Peyer's patch (tissue), 4 donors: ENCODE measurements at regions not wholly inside any gene's neighbourhood (a gene's known extent, or its start where the extent isn't known, plus 50 kb on each side); places are given as distances from the start of the nearest gene placed in this dataset.
"Not testable (repeated sequence)": the region's sequence is repeated elsewhere in the genome, so short reads cannot be mapped to it uniquely, and the experiment has no call there.

Experiments
- POLR2A ChIP-seq, 2 donors: fragments of 450-650 bp; IDR thresholded peaks; one replicate each; pipeline ENCODE4 v1.5.1; 2017; ENCODE audit warnings: antibody characterized with exemption in 2 of 2, mild to moderate bottlenecking in 2 of 2, moderate library complexity in 2 of 2
- TF ChIP-seq, protein P1 (sequence below), 6 experiments: fragments of 450-650 bp in 4 of 6; fragments of 200-600 bp in 2 of 6; sonication (generic) in 1 of 6; IDR thresholded peaks; one replicate each; pipeline ENCODE4 v1.5.1; 2017 to 2019; ENCODE audit warnings: antibody characterized with exemption in 6 of 6, mild to moderate bottlenecking in 3 of 6, moderate library complexity in 1 of 6

DNA sequence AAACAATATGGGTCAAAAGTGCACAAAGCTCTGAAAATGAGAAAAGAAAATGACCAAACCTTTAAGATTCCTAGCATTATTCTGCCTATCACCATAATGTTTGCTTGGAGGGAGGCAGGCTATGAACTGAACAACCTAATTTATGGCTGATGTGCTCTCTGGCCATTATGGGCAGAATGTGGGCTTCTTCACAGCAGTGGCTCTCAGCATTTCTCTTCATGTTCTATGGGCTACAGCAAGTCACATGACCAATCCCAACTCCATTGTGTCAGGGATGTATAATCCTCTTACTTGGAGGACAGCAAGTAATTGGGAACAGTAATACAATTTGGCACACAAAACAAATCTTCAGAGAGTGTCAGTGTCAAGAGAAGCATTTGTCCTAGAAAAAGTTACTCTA lies 90.3 kb upstream of the ZNF658 start:
- not testable (repeated sequence) for TF ChIP-seq POLR2A (IDR thresholded peaks at IDR 0.05)
- TF ChIP-seq, protein P1, sequence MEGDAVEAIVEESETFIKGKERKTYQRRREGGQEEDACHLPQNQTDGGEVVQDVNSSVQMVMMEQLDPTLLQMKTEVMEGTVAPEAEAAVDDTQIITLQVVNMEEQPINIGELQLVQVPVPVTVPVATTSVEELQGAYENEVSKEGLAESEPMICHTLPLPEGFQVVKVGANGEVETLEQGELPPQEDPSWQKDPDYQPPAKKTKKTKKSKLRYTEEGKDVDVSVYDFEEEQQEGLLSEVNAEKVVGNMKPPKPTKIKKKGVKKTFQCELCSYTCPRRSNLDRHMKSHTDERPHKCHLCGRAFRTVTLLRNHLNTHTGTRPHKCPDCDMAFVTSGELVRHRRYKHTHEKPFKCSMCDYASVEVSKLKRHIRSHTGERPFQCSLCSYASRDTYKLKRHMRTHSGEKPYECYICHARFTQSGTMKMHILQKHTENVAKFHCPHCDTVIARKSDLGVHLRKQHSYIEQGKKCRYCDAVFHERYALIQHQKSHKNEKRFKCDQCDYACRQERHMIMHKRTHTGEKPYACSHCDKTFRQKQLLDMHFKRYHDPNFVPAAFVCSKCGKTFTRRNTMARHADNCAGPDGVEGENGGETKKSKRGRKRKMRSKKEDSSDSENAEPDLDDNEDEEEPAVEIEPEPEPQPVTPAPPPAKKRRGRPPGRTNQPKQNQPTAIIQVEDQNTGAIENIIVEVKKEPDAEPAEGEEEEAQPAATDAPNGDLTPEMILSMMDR (IDR thresholded peaks at IDR 0.05): not testable (repeated sequence)
